Left ventricle myocardium inferior (tissue), 1 donor: ENCODE measurements at regions not wholly inside any gene's neighbourhood (a gene's known extent, or its start where the extent isn't known, plus 50 kb on each side); places are given as distances from the start of the nearest gene placed in this dataset.
A peak's percentile ranks its signal among the peaks of the same experiment; 100 is the strongest.
"Not testable (repeated sequence)": the region's sequence is repeated elsewhere in the genome, so short reads cannot be mapped to it uniquely, and the experiment has no call there.

Source experiments
- DNase-seq: peaks from one replicate; pipeline ENCODE4 v3.0.0-alpha.2; 2020
- H3K27ac ChIP-seq: fragments of 200-600 bp; replicated peaks from 2 replicates; pipeline ENCODE4 v1.8.0; 2021
- H3K27me3 ChIP-seq: fragments of 200-600 bp; 2 replicates; pipeline ENCODE4 v1.8.0; 2021; ENCODE audit warnings: low read depth
- H3K36me3 ChIP-seq: fragments of 200-600 bp; 2 replicates; pipeline ENCODE4 v1.8.0; 2021
- H3K4me1 ChIP-seq: fragments of 200-600 bp; 2 replicates; pipeline ENCODE4 v1.8.0; 2021
- H3K4me3 ChIP-seq: fragments of 200-600 bp; 2 replicates; pipeline ENCODE4 v1.8.0; 2021; ENCODE audit warnings: mild to moderate bottlenecking, moderate library complexity
- H3K9me3 ChIP-seq: fragments of 200-600 bp; replicated peaks from 2 replicates; pipeline ENCODE4 v1.8.0; 2021
- intact Hi-C: fragments of 100-400 bp; cut with micrococcal nuclease; formaldehyde crosslinking; loops from one replicate; pipeline ENCODE4 v1.11.0; 2022
- donor health status: DM: no; HTN: yes; CAD: no; lungs with severe emphysema.

GRCh38 chr21:7743940-7744339 is 2777.4 kb upstream of the TPTE start:
- H3K27ac ChIP-seq, H3K36me3 ChIP-seq, H3K9me3 ChIP-seq, H3K27me3 ChIP-seq, H3K4me1 ChIP-seq, intact Hi-C loops, H3K4me3 ChIP-seq, DNase-seq: not testable (repeated sequence)

- H3K27me3 ChIP-seq, DNase-seq, H3K4me1 ChIP-seq, H3K36me3 ChIP-seq, H3K27ac ChIP-seq, intact Hi-C loops, H3K9me3 ChIP-seq, H3K4me3 ChIP-seq: not testable (repeated sequence)
These were observed 2776.8 kb upstream of the TPTE start for GRCh38 chr21:7744406-7745099.

DNA sequence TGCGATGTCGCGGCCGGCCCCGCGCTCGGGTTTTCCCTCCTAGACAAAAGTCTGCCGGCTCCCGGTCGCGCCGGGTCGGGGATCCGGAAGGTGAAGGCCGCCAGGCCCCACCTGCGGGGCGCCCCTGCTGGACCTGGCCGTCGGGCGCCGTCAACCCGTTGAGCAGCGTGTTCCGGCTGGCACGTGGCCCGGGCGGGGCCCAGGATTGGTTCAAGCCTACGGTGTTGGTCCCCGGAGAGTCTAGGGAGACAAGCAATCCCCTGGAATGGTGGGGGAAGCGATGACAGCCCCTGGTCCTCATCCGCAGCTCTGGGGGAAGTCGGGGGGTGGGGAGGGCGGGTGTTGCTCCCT is 2776.3 kb upstream of the TPTE start:
- H3K9me3 ChIP-seq, intact Hi-C loops, H3K27me3 ChIP-seq, H3K4me3 ChIP-seq, H3K27ac ChIP-seq, H3K36me3 ChIP-seq, DNase-seq, H3K4me1 ChIP-seq: not testable (repeated sequence)

GRCh38 chr21:7747964-7748363 is 2773.4 kb upstream of the TPTE start:
- H3K27me3 ChIP-seq, H3K9me3 ChIP-seq, H3K4me3 ChIP-seq, H3K27ac ChIP-seq, DNase-seq, H3K36me3 ChIP-seq, H3K4me1 ChIP-seq, intact Hi-C loops: not testable (repeated sequence)

- H3K27me3 ChIP-seq, H3K9me3 ChIP-seq, H3K4me1 ChIP-seq, H3K27ac ChIP-seq, H3K4me3 ChIP-seq, intact Hi-C loops, DNase-seq, H3K36me3 ChIP-seq: not testable (repeated sequence)
These were observed 2768.8 kb upstream of the TPTE start for GRCh38 chr21:7752611-7753010.

DNA sequence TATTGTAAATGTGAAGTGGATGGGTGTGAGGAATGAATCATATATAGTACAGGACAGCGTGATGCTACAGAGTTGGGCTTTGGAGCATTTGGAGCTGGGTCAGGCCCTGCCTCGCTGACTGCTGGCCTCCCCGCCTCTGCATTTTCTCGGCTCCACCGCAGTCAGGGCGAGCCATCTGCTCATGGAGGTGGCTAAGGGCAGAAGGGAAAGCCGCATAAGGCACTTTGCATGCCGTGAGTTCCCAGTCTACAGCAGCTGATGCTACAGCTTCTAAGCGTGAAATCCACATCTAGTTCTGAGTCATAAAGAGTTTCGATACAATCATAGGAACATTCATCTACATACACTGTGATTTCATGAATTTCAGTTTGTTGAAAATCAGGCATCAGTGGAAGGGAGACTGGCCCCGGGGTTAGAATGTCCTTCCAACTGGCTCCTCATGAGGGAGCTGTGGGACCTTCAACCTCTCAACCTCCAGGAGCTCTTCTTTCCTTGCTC is 2768.0 kb upstream of the TPTE start:
- H3K27ac ChIP-seq, H3K4me1 ChIP-seq, DNase-seq, H3K4me3 ChIP-seq, H3K27me3 ChIP-seq, intact Hi-C loops, H3K9me3 ChIP-seq, H3K36me3 ChIP-seq: not testable (repeated sequence)

GRCh38 chr21:7769985-7770384 is 2751.4 kb upstream of the TPTE start:
- DNase-seq, H3K4me1 ChIP-seq, H3K9me3 ChIP-seq, H3K4me3 ChIP-seq, H3K27ac ChIP-seq, H3K27me3 ChIP-seq, H3K36me3 ChIP-seq, intact Hi-C loops: not testable (repeated sequence)

DNA sequence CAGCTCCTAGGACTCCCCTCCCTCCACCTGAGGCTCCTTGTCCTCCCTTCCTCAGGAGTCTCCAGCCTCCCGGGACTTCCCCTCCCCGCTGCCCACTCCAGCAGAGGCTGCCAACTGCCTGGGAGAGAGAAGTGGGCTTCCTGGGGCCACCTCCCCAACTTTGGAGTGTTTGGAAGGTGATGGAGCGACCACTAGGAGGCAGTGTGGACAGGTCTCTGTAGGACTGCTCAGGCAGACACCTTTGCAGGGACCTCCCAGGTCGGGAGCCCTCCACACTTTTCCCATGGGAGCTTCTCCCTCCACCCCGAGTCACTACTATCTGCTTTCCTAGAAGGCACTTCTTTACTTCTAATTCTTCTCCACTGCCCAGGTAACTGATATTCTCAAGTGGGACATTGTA is 2747.2 kb upstream of the TPTE start:
- H3K9me3 ChIP-seq, H3K4me3 ChIP-seq, H3K4me1 ChIP-seq, H3K27me3 ChIP-seq, intact Hi-C loops, H3K27ac ChIP-seq, H3K36me3 ChIP-seq, DNase-seq: not testable (repeated sequence)

DNA sequence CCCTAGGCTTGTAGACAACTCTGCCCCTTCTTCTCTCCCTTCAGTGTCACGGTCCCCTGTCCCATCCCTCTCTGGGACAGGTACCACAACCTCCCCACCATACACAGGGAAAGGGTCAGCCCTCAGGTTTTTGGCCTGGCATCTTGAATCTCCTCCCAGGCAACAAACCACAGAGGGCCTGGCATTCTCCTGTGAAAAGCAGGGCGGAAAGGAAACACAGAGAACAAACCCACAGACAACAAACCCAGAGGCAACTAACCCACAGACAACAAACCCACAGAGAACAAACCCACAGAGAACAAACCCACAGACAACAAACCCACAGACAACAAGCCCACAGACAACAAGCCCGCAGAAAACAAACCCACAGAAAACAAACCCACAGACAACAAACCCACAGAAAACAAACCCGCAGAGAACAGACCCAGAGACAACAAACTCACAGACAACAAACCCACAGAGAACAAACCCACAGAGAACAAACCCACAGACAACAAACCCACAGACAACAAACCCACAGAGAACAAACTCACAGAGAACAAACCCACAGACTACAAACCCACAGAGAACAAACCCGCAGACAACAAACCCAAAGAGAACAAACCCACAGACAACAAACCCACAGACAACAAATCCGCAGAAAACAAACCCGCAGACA is 2745.9 kb upstream of the TPTE start:
- H3K27ac ChIP-seq, H3K4me3 ChIP-seq, H3K36me3 ChIP-seq, H3K9me3 ChIP-seq, H3K27me3 ChIP-seq, H3K4me1 ChIP-seq, DNase-seq, intact Hi-C loops: not testable (repeated sequence)

- H3K4me3 ChIP-seq, H3K27me3 ChIP-seq, H3K27ac ChIP-seq, H3K4me1 ChIP-seq, H3K36me3 ChIP-seq, DNase-seq, intact Hi-C loops, H3K9me3 ChIP-seq: not testable (repeated sequence)
These were observed 2745.3 kb upstream of the TPTE start for GRCh38 chr21:7776035-7776434.

DNA sequence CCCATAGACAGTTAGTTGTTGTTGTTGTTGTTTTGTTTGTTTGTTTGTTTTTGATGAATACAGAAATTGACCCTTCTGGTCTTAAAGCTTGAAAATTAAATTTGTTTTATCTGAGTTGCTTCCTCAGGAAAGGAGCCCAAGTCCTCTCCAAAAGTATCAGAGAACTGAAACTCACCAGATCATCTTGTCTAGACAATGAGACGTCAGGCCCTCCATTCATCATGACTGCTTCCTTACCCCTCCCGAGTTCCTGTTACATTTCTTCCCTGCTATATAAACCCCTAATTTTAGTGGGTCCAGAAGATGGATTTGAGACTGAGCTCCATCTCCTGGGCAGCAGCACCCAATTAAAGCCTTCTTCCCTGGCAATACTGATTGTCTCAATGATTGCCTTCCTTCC is 2744.8 kb upstream of the TPTE start:
- H3K9me3 ChIP-seq, H3K36me3 ChIP-seq, H3K27me3 ChIP-seq, intact Hi-C loops, H3K4me3 ChIP-seq, H3K27ac ChIP-seq, H3K4me1 ChIP-seq, DNase-seq: not testable (repeated sequence)

DNA sequence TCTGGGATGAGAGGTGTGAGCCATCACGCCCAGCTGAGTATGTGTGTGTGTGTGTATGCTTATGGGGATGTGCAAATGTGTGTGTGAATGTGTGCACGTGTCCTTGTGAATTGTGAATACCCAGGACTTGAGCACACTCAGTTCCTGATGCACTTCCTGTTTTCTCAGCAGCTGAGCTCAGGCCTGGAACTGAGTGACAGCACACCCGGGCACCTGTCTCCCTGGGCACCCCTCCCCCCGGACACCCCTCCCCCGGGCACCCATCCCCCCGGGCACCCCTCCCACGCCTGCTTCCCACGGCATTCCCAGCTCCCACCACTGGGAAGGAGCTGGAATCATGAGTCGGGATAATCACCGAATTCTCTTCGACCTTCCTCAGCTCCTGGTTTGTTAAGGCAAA is 2744.1 kb upstream of the TPTE start:
- H3K4me3 ChIP-seq, H3K27ac ChIP-seq, H3K27me3 ChIP-seq, H3K4me1 ChIP-seq, H3K36me3 ChIP-seq, H3K9me3 ChIP-seq, intact Hi-C loops: not testable (repeated sequence)
- peak; percentile 13 for DNase-seq

DNA sequence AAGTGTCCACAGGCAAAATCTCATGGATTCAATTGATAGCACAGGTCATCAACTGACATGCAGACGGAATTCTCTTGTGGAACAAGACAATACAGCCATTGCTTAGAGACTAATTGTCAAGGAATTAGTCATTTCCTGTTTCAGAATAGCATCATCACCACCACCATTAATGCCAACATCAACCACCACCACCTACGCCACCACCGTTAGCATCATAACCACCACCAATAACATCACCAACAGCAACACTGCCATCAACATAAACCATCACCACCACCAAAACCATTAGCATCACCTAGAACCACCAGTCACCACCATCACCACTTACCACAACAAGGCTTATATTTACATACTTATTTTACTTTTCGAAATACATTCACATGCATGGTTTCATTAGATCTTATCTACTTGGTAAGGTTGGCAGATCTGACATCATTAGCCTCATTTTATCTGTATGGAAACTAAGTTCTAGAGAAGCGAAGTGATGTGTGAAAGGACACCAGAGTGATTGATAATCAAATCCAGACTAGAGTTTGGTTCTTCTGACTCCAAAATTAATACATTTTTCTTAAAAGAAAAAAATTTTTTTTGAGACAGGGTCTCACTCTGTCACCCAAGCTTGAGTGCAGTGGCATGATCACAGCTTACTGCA is 2733.8 kb upstream of the TPTE start:
- intact Hi-C loops, result not testable (repeated sequence)

DNA sequence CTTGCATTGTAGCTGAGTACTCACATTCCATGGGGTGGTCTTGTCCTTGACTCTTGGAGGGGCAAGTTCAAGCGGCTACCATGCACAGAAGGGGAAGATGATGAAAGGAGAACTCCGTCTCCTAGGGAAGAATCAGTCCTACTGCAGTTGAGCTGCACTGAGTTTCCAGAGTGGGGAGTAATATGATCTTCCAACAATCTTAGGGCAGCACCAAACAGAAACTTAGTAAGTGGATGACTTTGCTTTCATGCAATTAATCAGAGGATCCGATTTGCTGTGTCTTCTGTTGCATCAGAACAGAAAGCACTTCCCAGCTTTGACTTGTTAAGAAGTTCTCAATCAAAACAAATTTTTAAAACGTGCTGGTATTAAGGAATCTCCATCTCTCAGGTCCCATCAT is 2727.6 kb upstream of the TPTE start:
- H3K27ac ChIP-seq, H3K4me1 ChIP-seq, H3K4me3 ChIP-seq, H3K36me3 ChIP-seq, DNase-seq, H3K9me3 ChIP-seq, H3K27me3 ChIP-seq, intact Hi-C loops: not testable (repeated sequence)

More for the DNA sequence above, 2733.8 kb upstream of the TPTE start:
- not testable (repeated sequence) for H3K4me1 ChIP-seq, H3K4me3 ChIP-seq, H3K36me3 ChIP-seq, DNase-seq, H3K27ac ChIP-seq, H3K27me3 ChIP-seq, H3K9me3 ChIP-seq
